GM19463 (cell line): ENCODE measurements at regions not wholly inside any gene's neighbourhood (a gene's known extent, or its start where the extent isn't known, plus 50 kb on each side); places are given as distances from the start of the nearest gene placed in this dataset.
A peak's percentile ranks its signal among the peaks of the same experiment; 100 is the strongest.
"Not testable (repeated sequence)": the region's sequence is repeated elsewhere in the genome, so short reads cannot be mapped to it uniquely, and the experiment has no call there.

Source experiments
- ATAC-seq: cut with Tn5 transposase; IDR thresholded peaks from one replicate; pipeline ENCODE4 v1.9.1; 2021; ENCODE audit warnings: mild to moderate bottlenecking, moderate library complexity; ENCODE audit not compliant: unreplicated experiment

DNA sequence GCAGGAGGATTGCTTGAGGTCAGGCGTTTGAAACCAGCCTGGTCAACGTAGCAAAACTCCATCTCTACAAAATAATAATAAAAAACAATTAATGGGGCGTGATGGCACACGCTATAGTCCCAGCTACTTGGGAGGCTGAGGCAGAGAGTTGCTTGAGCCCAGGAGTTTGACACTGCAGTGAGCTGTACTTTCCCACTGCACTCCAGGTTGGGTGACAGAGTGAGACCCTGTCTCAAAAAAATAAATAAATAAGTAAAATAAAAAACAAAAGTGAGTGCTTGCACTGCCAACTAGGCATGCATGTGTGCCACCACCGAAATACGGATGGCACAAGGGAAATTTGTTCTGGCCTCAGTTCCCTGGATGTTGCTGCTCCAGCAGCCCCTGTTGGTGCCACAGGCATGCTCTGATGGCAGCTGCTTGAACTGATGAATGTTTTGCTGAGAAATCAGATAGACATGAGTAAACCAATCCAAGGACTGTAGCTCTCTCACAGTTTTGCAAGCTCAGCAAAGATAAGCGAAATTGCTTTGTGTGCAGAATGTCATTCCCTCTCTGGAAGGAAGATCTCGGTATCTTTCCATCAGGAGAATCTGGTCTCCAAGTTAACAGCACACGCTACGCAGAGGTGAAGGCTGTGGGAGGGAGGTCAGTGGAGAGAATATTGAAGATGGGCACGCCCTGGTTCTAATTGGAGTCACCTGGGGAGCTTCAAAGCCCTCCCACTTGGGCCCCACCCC lies 188.0 kb upstream of the SLC24A3 start:
- ATAC-seq = no peak

DNA sequence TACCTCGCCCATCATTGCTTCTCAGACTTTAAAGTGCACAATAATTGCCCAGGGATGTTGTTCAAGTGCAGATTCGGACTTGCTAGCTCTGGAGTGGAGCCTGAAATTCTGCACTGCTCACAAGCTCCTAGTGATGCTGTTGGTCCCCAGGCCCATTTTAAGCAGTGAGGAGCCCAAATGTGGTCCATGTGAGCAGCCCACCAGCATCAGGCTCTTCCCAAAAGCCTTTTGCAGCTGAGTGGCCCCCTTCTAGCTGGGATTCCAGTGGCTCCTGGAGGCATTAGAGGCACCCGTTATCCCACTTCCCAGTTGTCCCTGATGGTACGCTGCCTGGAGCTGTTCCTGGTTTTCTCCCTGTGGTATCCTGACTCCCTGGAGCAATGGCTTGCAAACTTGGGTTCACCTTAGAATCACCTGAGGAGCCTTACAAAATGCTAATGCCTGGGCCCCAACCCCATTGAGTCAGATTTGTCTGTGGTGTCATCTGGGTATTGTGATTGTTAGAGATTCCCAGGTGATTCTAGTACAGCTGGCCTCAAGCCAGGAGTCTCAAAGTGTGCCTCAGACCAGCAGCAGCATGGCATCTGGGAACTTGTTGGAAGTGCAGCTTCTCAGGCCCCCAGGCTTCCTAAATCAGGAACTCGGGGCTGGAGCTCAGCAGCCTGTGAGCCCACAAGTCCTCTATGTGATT lies 186.9 kb upstream of the SLC24A3 start:
- ATAC-seq = peak; percentile 23

DNA sequence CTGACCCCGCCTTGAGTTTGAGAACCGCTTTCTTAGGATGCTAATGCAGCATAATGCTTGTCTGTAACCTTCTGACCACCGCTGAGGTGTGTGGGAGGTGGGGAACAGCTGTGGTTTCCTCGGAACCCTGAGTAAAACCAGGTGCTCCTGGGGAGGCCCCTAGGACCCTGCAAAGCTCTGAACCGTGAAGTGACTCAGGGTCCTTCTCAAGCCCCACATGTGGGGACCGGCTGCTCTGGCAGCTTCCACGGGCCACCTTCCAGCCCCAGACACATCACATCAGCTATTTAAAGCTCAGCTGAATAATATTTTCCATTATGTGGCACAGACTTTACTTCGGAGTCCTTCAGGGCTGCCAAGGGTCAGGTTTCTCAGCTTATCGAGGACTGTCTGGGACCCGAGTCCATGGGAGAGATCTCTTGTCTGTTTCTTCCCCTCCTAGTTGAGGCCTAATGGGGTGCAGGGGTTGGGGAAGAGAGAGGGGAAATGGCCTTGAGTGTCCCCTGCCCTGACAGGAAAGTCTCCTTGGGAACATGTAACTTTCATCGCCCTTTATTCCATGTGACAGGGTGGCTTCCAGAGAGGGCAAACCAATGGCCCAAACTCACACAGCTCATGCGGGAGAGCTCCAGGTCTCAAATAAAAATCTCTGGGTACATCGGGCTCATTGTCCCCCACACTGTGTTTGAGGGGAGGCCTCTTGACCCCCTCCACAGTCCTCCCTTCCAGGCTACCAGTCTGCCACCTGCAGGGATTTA lies 186.1 kb upstream of the SLC24A3 start:
- peak; percentile 78 for ATAC-seq

- ATAC-seq = no peak
These were observed 185.4 kb upstream of the SLC24A3 start for GRCh38 chr20:19026901-19027644.

DNA sequence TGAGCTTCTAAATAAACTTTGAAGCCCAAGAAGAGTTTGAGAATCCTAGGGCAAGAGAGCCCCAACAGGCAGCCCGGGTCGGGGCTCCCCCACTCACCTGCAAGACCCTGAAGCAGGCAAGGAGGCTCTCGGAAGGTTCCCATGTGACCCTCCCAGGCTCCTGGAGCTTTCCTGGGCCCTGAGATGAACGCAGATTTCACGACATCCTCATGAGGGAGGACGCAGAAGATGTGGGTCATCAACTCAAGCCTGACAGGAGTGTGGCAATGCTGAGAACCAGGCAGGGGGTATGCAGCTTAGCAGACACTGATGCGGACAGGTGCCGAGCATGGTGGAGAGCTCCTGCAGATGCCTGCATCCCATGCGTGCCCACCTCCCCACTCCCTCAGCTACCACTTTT lies 184.5 kb upstream of the SLC24A3 start:
- no peak for ATAC-seq

DNA sequence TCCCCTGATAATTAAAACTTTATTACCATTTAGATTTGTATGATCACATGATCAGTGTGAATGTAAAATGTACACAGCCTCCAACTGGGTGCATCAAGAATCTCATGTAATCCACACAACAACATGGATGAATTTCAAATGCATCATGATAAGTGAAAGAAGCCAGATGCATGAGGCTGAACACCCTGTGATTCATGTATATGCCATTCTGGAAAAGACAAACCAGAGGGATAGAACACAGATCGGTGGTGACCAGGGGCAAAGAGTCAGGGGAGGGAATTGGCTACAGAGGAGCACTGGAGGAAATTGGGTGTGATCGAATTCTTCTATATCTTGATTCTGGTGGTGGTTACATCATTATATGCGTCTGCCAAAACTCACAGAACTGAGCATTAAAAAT lies 170.7 kb upstream of the SLC24A3 start:
- ATAC-seq = no peak

- ATAC-seq = no peak
These were observed 167.1 kb upstream of the SLC24A3 start for GRCh38 chr20:19045371-19045770.

- ATAC-seq = no peak
These were observed 165.1 kb upstream of the SLC24A3 start for GRCh38 chr20:19047040-19047950.

DNA sequence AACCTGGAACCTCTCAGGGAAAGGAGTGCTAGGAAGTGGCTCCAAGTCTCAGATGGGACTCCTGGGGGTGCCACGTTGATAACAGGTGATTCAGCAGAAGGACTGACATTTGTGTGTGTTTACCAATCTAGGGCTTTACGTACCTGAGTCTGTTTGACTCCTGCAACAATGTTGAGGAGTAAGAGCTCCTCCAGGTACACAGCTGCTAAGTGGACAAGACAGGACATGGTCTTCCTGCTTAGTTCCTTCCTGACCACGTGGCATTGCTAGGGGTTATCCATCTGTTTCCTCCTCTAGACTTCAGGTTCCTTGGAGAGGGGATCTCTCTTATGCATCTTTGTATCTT lies 164.5 kb upstream of the SLC24A3 start:
- no peak for ATAC-seq

DNA sequence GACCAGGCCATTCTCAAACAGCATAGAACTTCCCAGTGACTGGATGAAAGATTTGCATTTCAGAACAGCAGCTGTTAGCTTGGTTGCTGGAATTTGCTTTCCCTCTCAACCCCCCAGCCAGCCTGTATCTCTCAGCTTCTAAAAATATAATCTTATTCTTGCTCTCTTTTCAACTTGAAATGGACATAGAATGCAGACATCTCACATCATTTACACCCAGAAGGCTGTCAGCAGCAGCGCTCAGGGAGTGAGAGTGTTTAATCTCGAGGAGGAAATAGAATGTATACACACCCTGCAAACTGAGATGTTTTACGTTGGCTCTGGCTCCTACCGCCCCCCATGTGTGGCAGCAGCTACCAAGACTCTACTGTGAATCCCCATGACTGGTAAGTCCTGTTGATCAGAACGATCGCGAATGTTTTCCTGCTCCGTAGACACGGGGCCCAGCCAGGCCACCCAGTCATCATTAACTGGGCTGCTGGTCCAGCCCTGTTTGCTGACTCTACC lies 163.4 kb upstream of the SLC24A3 start:
- no peak for ATAC-seq

- ATAC-seq = no peak
These were observed 162.9 kb upstream of the SLC24A3 start for GRCh38 chr20:19049514-19049913.

DNA sequence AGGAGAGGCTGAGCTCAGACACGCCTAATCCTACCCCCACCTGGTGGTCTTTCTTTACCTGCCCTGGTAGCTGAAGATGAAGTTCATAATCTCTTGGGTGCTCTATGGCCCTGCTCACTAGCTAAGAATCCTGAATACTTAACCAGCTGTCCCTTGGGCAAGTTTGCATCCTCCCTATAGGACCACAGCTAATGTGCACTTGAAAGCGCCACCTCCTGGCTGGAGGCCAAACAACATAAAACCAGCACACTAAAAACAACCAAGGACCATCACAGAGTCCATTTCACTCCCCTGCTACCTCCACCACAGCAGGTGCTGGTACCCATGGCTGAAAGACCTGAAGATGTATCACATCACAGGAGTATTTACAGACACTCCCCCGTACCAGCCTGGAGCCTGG lies 155.5 kb upstream of the SLC24A3 start:
- ATAC-seq = no peak

GRCh38 chr20:19064788-19065187 lies 147.7 kb upstream of the SLC24A3 start:
- not testable (repeated sequence) for ATAC-seq

DNA sequence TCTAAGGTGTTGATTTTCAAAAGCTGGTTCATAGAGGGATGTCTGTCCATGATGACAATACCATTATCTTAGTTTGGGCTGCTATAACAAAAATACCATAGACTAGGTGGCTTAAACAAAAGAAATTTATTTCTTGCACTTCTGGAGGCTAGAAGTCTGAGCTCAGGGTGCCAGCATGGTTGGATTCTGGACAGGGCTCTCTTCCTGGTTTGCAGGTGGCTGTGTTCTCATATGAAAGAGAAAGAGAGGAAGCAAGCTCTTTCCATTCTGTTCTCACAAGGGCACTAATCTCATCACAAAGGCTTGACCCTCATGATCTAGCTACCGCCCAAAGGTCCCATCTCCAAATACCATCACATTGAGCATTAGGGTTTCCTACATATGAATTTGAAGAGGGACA lies 144.5 kb upstream of the SLC24A3 start:
- ATAC-seq = no peak

- no peak for ATAC-seq
These were observed 142.4 kb upstream of the SLC24A3 start for GRCh38 chr20:19070026-19070425.

- peak; percentile 22 for ATAC-seq
These were observed 141.6 kb upstream of the SLC24A3 start for GRCh38 chr20:19070681-19071445.

- ATAC-seq = peak; percentile 45
These were observed 141.1 kb upstream of the SLC24A3 start for GRCh38 chr20:19071446-19071725.

- ATAC-seq = no peak
These were observed 140.4 kb upstream of the SLC24A3 start for GRCh38 chr20:19071902-19072498.

- no peak for ATAC-seq
These were observed 139.5 kb upstream of the SLC24A3 start for GRCh38 chr20:19072988-19073387.
